Right kidney (tissue), 1 donor: ENCODE measurements at regions not wholly inside any gene's neighbourhood (a gene's known extent, or its start where the extent isn't known, plus 50 kb on each side); places are given as distances from the start of the nearest gene placed in this dataset.
"Not testable (repeated sequence)": the region's sequence is repeated elsewhere in the genome, so short reads cannot be mapped to it uniquely, and the experiment has no call there.

Source experiments
- DNase-seq: peaks from one replicate; pipeline ENCODE4 v3.0.0-alpha.2; 2016

GRCh38 chr4:131366714-131367113 lies 1782.4 kb upstream of the PCDH10 start:
- DNase-seq = no peak

GRCh38 chr4:131367441-131367840 lies 1781.7 kb upstream of the PCDH10 start:
- no peak for DNase-seq

GRCh38 chr4:131370846-131371245 lies 1778.2 kb upstream of the PCDH10 start:
- peak; percentile 6 for DNase-seq

DNA sequence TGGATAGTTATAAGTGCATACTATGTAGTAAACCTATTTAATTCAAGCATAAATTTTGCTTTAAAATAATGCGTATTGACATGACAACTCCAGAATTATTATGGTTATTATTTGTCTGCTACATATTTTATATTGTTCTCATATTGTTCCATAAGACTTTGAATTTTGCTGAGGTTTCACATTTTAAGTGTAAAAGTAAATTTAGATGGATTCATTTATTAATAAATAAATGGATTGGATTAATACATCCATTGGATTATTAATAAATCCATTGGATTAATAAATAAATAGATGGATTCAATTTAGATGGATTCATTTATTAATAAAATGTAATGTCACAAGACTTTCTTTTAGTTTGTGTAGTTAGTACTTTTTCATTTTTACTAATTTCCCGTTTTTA lies 1768.0 kb upstream of the PCDH10 start:
- DNase-seq = no peak

GRCh38 chr4:131382839-131383238 lies 1766.3 kb upstream of the PCDH10 start:
- no peak for DNase-seq

DNA sequence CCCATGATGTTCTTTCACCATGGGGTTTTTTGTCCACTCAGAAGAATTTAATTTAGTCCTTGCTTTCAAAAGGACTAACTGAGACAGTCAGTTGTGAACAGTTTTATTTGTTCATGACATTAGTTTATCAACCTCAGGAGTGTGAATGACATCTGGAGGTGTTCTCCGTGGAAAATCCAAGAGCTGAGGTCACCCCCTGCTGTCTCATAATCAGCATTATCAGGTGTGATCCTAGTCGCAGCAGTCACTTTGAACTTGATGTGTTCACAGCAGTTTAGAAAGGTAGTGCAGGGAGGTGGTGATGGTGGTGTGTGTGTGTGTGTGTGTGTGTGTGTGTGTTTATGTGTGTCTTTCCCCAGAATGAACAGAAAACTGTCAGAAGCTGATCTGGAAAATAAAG lies 1760.8 kb upstream of the PCDH10 start:
- DNase-seq = no peak

- DNase-seq = no peak
Measured at GRCh38 chr4:131408102-131408501, 1741.0 kb upstream of the PCDH10 start.

DNA sequence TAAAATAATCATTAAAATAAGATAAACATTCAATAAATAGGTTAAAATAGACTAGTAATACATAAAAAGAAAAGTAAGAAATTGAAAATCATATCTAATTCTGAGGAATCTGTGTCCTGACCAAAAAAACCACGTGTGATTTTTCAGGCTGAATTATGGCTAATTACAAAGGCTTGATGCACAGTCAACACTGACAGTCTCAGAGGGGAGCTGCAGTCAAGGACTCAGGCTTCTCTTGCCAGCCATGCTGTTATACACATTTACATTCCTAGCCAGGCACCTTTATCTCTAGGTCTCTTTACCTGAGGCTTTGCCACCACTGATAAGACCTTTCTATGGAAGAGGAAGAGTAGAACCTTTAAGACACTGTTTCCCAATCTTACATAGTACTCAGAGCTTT lies 1737.7 kb upstream of the PCDH10 start:
- no peak for DNase-seq

DNA sequence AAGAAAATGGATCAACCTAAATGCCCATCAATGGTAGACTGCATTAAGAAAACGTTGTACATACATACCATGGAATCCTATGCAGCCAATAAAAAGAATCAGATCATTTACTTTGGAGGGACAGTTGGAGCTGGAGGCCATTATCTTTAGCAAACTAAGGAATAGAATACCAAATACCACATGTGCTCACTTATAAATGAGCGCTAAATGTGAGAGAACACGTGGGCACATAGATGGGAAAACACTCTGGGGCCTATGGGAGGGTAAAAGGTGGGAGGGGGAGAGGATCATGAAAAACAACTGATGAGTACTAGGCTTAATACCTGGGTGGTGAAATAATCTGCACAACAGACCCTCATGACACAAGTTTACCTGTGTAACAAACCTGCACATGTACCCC lies 1729.9 kb upstream of the PCDH10 start:
- DNase-seq = no peak

DNA sequence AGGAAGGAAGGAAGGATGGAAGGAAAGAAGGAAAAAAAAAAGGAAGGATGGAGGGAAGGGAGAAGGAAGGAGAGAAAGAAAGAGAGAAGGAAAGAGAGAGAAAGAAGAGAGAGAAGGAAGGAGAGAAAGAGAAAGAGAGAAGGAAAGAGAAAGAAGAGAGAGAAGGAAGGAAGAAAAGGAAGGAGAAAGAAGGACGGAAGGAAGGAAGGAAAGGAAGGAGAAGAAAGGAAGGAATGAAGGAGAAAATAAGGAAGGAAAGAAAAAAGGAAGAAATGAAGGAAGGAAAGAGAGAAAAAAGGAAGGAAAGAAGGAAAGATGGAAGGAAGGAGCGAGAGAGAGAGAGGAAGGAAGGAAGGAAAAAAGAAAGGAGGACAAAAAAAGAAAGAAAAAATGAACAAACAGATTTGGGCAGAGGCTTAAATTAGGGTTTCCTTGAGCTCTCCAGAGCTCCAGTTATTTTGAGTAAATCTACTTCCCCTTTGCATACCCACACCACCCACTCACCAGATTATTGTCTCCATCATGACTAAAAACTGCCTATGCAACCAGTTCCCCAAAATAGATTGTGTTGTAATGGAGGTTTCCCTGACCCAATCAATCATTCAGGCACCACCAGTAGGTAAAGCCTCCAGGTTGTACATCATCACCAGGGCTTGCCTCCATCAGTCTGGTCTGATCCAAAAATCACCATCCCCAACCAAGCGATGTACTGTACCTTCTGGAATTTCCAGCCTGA lies 1722.9 kb upstream of the PCDH10 start:
- DNase-seq = no peak

DNA sequence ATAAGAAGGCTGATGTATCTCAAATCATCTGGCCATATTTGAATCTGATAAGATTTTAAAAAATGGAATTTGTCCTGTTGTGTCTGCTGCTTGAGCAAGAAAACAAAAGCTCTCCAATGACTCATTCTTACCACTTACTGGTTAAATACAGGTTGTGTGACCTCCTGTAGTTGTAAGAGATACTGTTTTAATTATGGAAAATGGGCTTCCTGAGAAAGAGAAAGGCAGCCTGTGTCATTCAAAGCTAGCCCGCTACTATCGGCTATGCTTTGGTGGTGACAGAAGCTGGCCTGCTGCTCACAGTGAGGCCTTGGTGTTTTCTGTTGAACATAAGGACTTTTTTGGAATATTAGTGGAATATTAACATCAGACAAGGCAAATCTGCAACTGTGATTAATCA lies 1722.1 kb upstream of the PCDH10 start:
- DNase-seq = no peak

GRCh38 chr4:131430302-131430701 lies 1718.8 kb upstream of the PCDH10 start:
- no peak for DNase-seq

DNA sequence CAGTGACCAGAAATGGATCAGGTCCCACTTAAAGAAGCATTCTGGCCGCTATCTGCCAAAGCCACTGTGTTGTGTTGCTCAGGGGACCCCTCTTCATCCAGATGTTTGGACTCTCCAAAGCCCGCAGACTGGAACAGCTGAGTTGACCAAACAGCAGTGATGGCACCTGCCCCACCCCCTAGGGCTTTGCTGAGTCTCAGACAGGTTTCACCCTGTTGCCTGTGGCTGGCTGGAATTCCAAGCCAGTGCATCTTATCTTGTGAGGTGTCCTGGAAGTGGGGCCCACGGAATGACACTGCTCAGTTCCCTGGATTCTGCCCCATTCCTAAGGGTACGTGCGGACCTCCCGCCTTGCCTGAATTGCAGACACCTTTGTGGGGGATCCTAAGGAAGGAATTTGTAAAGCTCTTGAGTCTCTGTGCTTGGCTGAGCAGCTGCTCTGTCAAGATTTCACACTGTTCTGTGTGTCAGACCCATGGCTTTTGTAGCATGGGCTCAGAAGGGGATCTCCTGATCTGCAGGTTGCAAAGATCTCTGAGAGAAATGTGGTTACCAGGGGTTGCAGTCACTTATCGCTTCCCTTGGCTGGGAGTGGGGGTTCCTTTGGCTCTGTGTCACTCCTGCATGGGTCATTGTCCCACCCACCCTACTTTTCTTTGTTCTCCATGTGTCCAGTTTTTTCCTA lies 1707.9 kb upstream of the PCDH10 start:
- DNase-seq = no peak

- DNase-seq = no peak
Measured at GRCh38 chr4:131447883-131448282, 1701.2 kb upstream of the PCDH10 start.

GRCh38 chr4:131450572-131451209 lies 1698.4 kb upstream of the PCDH10 start:
- DNase-seq = no peak

GRCh38 chr4:131459430-131460101 lies 1689.5 kb upstream of the PCDH10 start:
- no peak for DNase-seq

- DNase-seq = no peak
Measured at GRCh38 chr4:131470360-131470759, 1678.7 kb upstream of the PCDH10 start.

- no peak for DNase-seq
Measured at GRCh38 chr4:131488772-131489171, 1660.3 kb upstream of the PCDH10 start.

GRCh38 chr4:131496211-131496610 lies 1652.9 kb upstream of the PCDH10 start:
- DNase-seq = not testable (repeated sequence)

DNA sequence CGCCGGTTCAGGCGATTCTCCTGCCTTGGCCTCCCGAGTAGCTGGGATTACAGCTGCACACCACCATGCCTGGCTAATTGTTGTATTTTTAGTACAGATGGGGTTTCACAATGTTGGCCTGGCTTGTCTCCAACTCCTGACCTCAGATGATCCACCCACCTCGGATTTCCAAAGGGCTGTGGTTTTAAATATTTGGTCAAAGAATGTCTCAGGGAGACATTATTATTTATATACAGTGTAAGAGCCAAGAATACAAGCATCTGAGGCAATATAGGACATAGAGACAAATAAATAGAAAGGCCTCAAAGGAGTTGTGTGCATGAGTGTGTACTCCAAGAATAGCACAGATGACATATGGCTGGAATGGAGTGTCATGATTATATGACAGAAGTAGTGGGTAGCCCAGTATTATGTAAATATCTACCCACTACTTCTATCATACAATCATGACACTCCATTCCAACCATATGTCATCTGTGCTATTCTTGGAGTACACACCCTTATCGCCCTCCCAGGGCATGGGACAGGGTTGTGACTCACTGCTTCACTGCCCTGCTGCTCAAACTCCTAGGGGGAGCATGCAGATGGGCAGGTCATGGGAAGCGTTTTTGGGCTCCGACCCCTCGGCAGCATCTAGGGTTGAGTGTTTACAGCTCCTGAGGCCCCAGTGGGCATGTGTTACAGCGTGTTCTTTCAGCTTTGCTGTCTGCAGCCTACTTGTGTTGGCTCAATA lies 1649.8 kb upstream of the PCDH10 start:
- no peak for DNase-seq

DNA sequence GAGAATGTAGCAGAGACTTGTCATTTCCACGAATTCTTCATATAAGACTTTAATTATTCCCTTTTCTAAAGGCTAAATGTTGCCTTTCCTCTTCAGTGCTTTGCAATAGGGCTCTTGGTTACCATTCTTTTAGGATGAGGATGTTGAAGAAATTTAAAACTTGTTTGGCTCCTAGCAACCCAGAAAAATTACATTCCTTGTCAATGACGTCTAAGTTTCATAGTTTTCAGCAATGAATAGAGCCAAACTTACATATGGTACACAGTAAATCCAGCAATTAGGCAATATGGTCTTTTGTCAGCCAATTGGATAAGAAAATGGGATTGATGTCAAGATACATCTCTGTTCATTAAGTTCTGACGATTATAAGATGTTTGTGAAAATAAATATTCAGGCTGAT lies 1639.6 kb upstream of the PCDH10 start:
- no peak for DNase-seq

DNA sequence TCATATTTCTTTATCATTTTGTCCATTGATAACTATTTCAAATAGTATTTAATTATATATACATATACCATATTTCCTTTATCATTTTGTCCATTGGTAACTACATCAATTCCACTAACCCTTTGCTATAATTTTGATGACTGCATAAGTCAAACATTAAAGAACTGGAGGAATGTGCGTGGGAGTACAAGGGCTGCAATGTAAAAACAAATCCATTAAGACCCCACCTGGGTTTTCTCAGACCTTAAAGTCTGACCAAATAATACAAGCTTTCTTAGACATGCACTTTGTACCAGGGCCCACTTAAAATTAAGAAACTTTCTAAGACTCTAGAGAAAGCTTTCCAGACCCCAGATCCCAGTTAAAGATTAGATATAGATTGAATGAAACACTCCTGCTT lies 1622.4 kb upstream of the PCDH10 start:
- no peak for DNase-seq
